Activated T-helper 1 cell treated with anti-CD3 and anti-CD28 coated beads, Interleukin-12 subunit alpha, Interleukin-12 subunit beta, Interleukin-2, Interleukin-4 antibody, amounts not matched to agents 30 ng/mL and 10 ng/mL and 1 ng/mL, durations not matched to agents 14 hours and 24 hours and 36 hours (primary cell): ENCODE measurements at regions not wholly inside any gene's neighbourhood (a gene's known extent, or its start where the extent isn't known, plus 50 kb on each side); places are given as distances from the start of the nearest gene placed in this dataset.

Experiments
- DNase-seq: peaks from one replicate; pipeline ENCODE4 v3.0.0; 2021; ENCODE audit warnings: low spot score
- H3K27ac Mint-ChIP-seq: one replicate; pipeline ENCODE4 v1.8.0; 2021; ENCODE audit warnings: mild to moderate bottlenecking, mixed read lengths
- H3K27me3 Mint-ChIP-seq: one replicate; pipeline ENCODE4 v1.8.0; 2022; ENCODE audit warnings: mild to moderate bottlenecking, moderate library complexity, mixed read lengths; ENCODE audit not compliant: insufficient read depth
- H3K36me3 Mint-ChIP-seq: one replicate; pipeline ENCODE4 v1.8.0; 2021; ENCODE audit warnings: low read depth, mixed read lengths
- H3K4me1 Mint-ChIP-seq: one replicate; pipeline ENCODE4 v1.8.0; 2021; ENCODE audit warnings: low read depth, mixed read lengths
- H3K4me3 Mint-ChIP-seq: one replicate; pipeline ENCODE4 v1.8.0; 2021; ENCODE audit warnings: mild to moderate bottlenecking, moderate library complexity, mixed read lengths
- H3K9me3 Mint-ChIP-seq: one replicate; pipeline ENCODE4 v1.8.0; 2021; ENCODE audit warnings: mixed read lengths
- intact Hi-C: fragments of 100-400 bp; cut with micrococcal nuclease; formaldehyde crosslinking; loops from one replicate; pipeline ENCODE4 v1.15.1; 2024

DNA sequence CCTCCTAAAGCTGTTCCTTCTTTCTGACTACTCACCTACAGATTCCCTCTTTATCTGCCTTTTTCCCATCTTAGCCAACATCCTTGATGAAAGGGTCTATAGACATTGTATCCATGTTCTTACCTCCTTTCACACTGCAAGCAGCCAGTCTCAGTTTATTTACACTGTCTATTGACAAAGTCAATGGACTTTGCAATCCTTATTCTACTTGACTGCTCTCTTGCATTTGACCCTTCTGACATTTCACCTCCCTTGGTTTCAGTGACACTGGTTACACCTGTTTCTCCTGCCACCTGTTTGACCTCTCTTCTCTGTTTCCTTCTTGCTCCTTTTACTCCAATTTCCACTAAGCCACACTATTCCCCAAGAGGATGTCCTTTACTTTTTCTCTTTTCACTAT, 224.0 kb upstream of the SNX7 start:
- Mint-ChIP-seq H3K4me3 (no peak overlapping the region), H3K36me3 (no peaks in the 10 kb centered on the region), H3K9me3 (no peaks in the 10 kb centered on the region), H3K4me1 (no peaks in the 10 kb centered on the region), H3K27ac (no peak overlapping the region), H3K27me3 (peaks cover 14% of the 10 kb centered on the region)
- intact Hi-C loops: no loop called here
- no peak for DNase-seq

DNA sequence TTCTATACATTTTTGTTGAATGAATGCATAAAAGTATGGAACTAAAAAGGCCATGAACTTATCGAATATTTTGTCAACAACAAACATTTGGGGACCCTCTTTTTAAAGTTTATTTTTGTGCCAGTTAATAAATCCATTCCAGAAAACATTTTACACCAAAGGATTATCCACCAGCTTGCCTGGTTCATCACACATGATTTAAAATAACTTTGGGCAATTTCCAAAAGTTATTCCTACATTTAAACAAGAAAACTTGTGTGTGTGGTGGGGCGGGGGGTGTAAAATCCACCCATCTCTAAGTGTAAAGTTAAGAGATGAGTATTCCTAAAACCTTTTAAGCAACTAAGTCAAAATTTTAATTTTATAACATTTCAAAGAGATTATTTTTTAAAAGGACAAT, 224.5 kb upstream of the SNX7 start:
- H3K27me3 Mint-ChIP-seq: peaks cover 14% of the 10 kb centered on the region
- H3K4me1 Mint-ChIP-seq: no peaks in the 10 kb centered on the region
- DNase-seq: no peak
- no peak overlapping the region for H3K4me3 Mint-ChIP-seq
- H3K27ac Mint-ChIP-seq: no peak overlapping the region
- H3K36me3 Mint-ChIP-seq: no peaks in the 10 kb centered on the region
- intact Hi-C loops: no loop called here
- no peaks in the 10 kb centered on the region for H3K9me3 Mint-ChIP-seq

DNA sequence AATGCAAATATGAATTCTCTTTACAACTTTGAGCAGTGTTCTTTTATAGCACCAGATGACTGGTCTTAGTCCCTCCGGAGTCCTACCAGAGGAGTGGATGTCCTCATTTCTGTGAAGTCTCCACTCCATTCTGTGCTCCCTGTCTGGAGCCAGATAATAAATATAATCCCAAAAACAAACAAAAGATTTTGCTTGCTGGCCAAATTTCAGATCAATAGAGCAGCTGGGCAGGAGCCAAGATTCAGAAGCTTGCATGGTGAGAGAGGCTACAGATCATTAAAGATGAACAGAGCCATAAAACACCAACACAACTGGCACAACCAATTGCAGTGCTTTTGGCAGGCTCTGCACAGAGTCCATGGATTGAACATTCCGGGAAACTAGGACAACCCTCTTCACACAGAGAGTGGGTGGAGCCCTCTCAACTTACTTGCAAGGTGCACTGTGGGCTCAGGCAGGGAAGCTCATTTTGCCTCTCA, 231.5 kb upstream of the SNX7 start:
- H3K27ac Mint-ChIP-seq: no peak overlapping the region
- no peaks in the 10 kb centered on the region for H3K9me3 Mint-ChIP-seq
- no peaks in the 10 kb centered on the region for H3K36me3 Mint-ChIP-seq
- H3K4me1 Mint-ChIP-seq: no peaks in the 10 kb centered on the region
- intact Hi-C loops: no loop called here
- H3K27me3 Mint-ChIP-seq: peaks cover 4% of the 10 kb centered on the region
- H3K4me3 Mint-ChIP-seq: no peak overlapping the region
- no peak for DNase-seq

DNA sequence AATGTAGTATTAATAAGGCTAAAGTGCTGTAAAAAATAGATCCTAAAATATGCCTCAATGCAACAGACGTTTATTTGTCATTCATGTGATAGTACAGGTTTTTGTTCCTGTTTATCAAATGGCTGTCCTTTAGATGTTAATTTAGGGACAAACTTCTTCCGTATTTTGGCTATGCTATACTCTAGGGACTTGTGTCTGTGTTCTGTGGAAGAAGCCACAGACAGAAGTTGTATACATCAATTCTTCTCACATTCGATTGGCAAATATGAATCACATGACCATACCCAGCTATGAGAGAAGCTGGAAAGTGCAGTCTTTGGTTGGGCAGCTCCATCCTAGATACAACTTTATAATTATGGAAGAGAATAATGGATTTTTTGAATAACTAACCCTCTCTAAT, 232.7 kb upstream of the SNX7 start:
- Mint-ChIP-seq H3K9me3 (no peaks in the 10 kb centered on the region), H3K27ac (no peak overlapping the region), H3K4me3 (no peak overlapping the region), H3K36me3 (no peaks in the 10 kb centered on the region), H3K4me1 (no peaks in the 10 kb centered on the region), H3K27me3 (peaks cover 4% of the 10 kb centered on the region)
- no peak for DNase-seq
- intact Hi-C loops: no loop called here

DNA sequence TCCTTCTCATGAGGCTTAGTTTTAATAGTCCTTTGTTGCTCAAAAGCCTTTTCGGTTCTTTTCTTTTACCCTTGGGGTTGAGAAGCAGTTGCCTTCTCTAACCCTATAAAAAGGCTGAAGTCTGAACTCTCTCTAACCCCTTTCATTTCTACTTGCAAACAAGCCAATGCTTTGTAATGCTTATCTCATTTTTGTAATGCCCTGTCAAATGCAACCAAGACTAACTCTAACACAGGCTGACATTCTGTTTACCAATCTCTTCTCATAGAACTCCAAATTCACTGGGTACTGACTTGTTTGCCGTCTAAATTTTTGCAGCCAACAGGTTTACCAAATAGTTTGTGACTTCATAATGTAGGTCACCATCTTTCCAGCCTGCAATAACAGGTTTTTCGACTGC, 233.9 kb upstream of the SNX7 start:
- no peak overlapping the region for H3K4me3 Mint-ChIP-seq
- H3K9me3 Mint-ChIP-seq: no peaks in the 10 kb centered on the region
- H3K36me3 Mint-ChIP-seq: no peaks in the 10 kb centered on the region
- DNase-seq: no peak
- H3K27me3 Mint-ChIP-seq: peaks cover 1% of the 10 kb centered on the region
- intact Hi-C loops: no loop called here
- H3K27ac Mint-ChIP-seq: no peak overlapping the region
- H3K4me1 Mint-ChIP-seq: no peaks in the 10 kb centered on the region

DNA sequence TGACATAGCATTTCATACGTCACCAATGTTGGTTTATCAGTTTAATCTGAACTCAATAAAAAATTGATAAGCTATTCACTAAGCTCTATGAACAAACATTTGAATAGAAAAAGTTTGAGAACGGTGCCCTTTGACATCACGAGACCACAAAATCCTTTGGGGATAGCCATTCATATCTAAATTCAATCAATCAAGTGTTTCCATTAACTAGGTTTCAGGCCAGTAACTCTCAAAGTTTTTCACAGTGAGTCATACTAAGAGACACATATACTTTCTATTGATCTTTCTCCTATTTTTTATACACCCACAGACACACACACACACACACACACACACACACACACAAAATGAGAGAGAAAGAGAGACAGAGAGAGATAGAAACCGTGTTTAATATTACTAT, 235.4 kb upstream of the SNX7 start:
- intact Hi-C loops: no loop called here
- H3K27me3 Mint-ChIP-seq: no peaks in the 10 kb centered on the region
- no peak for DNase-seq
- H3K36me3 Mint-ChIP-seq: no peaks in the 10 kb centered on the region
- H3K27ac Mint-ChIP-seq: no peak overlapping the region
- H3K4me1 Mint-ChIP-seq: no peaks in the 10 kb centered on the region
- no peaks in the 10 kb centered on the region for H3K9me3 Mint-ChIP-seq
- no peak overlapping the region for H3K4me3 Mint-ChIP-seq

DNA sequence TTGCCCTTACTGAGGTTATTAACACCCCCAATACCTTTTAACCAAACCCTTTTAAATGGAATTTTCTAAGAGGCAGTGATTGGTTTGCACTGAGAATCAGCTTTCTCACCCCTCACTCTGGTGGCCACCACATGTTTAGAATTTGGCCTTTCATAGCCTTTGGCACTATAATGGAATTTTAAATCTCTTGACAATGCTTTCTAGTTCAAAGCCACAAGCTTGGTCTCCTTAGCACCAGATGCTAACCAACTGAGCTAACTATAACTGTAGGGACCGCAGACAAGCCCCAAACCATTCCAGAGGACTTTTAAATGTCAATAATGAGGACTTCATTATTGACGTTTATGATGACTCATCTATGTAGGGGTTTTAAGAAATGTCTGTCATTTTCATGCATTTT, 238.7 kb upstream of the SNX7 start:
- no peak for DNase-seq
- H3K9me3 Mint-ChIP-seq: no peaks in the 10 kb centered on the region

DNA sequence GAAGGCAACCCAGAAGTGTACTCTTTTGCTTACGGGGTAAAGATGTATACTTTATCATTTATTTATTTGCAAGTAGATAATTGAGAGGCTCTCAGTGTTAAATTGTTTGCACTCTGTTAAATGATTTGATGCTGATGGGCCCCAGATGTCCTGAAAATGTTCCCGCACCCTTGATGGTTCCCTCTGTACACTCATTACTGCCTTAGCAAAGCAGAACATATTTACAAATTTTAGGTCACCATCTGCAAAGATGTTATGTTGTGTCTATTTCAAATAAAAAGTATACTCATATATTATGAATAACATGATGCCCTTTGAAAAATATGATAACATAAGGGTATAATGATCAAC, 240.5 kb upstream of the SNX7 start:
- intact Hi-C loops: no loop called here
- H3K36me3 Mint-ChIP-seq: no peaks in the 10 kb centered on the region
- no peaks in the 10 kb centered on the region for H3K27me3 Mint-ChIP-seq
- no peak for DNase-seq
- H3K9me3 Mint-ChIP-seq: no peaks in the 10 kb centered on the region
- no peak overlapping the region for H3K27ac Mint-ChIP-seq
- H3K4me1 Mint-ChIP-seq: no peaks in the 10 kb centered on the region
- no peak overlapping the region for H3K4me3 Mint-ChIP-seq

More for the DNA sequence above, 238.7 kb upstream of the SNX7 start:
- Mint-ChIP-seq H3K36me3 (no peaks in the 10 kb centered on the region), H3K27me3 (no peaks in the 10 kb centered on the region), H3K4me1 (no peaks in the 10 kb centered on the region), H3K27ac (no peak overlapping the region), H3K4me3 (no peak overlapping the region)
- intact Hi-C loops: no loop called here

DNA sequence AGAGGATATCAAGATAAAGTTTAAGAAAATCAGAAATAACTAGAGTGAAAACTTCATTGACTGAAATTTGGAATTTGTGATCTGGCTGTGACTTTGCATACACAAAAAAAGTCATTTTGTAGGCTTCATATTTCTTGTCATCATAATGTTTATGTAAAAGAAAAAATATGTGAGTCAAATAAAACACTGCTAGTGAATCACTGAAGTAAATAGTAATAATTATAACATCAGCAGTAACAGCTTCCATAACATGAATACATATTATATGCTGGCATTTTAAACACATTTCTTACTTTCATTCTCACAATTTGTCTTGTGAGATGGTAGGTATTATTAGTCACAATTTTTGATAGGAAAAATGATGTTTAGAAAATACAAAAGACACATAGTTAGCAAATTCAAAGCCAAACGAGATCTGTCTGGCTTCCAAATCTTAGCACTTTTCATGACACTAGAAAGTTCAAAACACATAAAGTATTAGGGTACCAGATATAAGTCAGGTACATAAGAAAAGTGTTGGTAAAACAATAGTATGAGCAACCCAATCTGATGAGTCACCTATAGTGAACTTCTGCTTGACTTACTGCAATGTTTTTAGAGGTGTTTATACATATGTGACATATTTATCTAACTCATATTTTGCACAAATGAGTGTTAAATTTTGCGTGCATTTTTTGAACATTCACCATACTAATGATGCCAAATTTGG, 241.0 kb upstream of the SNX7 start:
- peaks cover 2% of the 10 kb centered on the region for H3K27me3 Mint-ChIP-seq
- no peak overlapping the region for H3K27ac Mint-ChIP-seq
- intact Hi-C loops: no loop called here
- H3K9me3 Mint-ChIP-seq: peaks cover 2% of the 10 kb centered on the region
- DNase-seq: no peak
- no peaks in the 10 kb centered on the region for H3K36me3 Mint-ChIP-seq
- H3K4me3 Mint-ChIP-seq: no peak overlapping the region
- no peaks in the 10 kb centered on the region for H3K4me1 Mint-ChIP-seq

DNA sequence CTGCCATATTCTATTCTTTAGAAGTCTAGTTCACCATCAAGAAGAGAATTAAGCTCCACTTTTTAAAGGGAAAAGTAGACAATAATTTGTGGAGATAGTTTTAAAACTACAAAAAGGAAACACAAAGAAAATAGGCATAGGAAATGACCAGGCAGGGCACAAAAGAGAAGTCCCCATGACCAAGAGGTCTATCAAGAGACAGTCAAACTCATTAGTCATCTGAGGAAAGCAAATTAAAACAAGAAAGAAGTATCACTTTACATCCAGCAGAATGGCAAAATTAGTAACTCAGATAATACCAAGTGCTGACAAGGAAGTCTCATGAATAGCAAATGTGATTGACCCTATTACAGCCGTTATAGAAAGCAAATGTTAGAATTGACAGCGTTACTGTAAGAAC, 243.7 kb upstream of the SNX7 start:
- H3K9me3 Mint-ChIP-seq: peaks cover 7% of the 10 kb centered on the region
- DNase-seq: no peak
- intact Hi-C loops: no loop called here
- H3K27me3 Mint-ChIP-seq: peaks cover 5% of the 10 kb centered on the region
- no peaks in the 10 kb centered on the region for H3K36me3 Mint-ChIP-seq
- H3K27ac Mint-ChIP-seq: no peak overlapping the region
- H3K4me3 Mint-ChIP-seq: no peak overlapping the region
- no peaks in the 10 kb centered on the region for H3K4me1 Mint-ChIP-seq

DNA sequence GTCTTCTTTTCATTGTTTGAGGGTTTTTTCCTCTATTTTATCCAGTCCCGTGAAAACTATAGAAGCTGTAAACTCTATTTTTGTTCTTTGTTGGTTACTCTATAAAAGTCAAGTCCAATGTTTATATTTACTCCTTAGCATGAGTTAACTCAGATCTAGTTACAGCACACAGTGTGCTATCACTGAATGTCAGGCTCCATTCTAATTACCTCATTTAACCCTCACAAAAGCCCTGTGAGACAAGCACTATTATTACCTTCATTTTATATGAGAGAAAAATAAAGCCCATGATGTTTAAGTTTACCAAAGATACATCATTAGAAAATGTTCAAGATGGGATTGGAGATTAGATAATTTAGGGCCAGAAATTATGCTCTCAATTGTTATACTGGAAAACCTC, 251.4 kb upstream of the SNX7 start:
- intact Hi-C loops: no loop called here
- Mint-ChIP-seq H3K27me3 (peaks cover 2% of the 10 kb centered on the region), H3K27ac (no peak overlapping the region), H3K4me1 (peaks cover 19% of the 10 kb centered on the region), H3K4me3 (no peak overlapping the region), H3K9me3 (peaks cover 5% of the 10 kb centered on the region), H3K36me3 (no peaks in the 10 kb centered on the region)
- no peak for DNase-seq

DNA sequence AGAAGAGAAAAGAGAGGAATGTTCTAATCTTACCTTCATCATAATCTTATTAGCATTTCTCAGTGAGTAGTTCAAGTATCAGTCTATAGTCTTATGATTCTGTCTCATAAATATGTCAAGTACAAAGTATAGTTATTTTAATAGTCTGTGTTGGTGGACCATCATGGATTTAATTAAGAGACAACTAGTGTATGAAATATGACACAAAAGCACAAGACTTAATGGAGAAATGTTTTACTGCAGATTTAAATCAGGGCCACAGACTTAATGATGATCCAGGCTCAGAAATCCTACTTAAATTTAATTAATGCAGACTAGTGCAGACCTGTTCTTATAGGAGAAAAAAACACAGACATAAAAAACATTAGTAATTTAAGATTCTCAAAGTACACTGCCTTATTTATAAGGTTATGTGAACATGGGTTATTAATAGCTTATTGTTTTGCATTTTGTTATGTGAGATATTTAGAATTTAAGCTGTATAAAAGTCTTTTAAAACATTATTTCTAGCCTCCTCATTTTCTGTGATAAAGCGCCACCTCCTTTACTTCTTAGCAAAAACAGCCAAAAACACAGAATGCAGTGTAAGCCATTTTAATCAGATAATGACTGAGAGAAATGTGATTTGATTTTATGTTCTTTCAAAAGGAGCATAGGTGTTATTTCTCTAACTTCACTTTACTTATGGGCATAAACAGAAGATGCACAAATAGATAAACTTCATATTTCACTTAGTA, 255.0 kb upstream of the SNX7 start:
- H3K36me3 Mint-ChIP-seq: no peaks in the 10 kb centered on the region
- DNase-seq: no peak
- intact Hi-C loops: no loop called here
- no peaks in the 10 kb centered on the region for H3K9me3 Mint-ChIP-seq
- no peak overlapping the region for H3K27ac Mint-ChIP-seq
- peaks cover 2% of the 10 kb centered on the region for H3K27me3 Mint-ChIP-seq
- H3K4me1 Mint-ChIP-seq: peaks cover 52% of the 10 kb centered on the region
- H3K4me3 Mint-ChIP-seq: no peak overlapping the region

DNA sequence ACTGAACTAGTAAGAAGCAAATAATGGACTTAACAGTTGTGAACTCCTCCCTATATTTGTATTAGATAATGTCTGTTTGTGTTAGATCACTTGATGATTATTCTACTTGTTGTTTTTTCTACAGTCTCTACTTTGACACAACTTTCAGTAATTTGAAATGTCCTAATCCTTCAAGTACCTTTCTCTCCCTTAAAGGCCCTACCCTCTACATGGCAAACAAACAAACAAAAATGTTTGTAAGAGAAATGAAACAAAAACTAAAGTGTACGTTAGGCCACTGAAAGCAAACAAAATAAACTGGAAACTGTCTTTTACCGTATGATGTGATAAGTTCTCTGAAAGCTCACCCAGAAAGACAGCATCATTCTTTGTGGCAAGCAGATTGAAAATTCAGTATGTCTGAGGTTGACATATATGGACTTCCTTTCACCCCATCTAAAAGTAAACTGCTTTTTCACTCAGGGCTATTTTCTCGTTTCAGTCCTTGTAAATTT, 255.9 kb upstream of the SNX7 start:
- Mint-ChIP-seq H3K4me1 (peaks cover 52% of the 10 kb centered on the region), H3K9me3 (no peaks in the 10 kb centered on the region), H3K27me3 (peaks cover 2% of the 10 kb centered on the region), H3K27ac (peak overlapping the region; percentile 87), H3K36me3 (no peaks in the 10 kb centered on the region), H3K4me3 (peak overlapping the region; percentile 75)
- intact Hi-C loops: loop anchor here (2.0 kb wide), 1 partner anchor 17 kb away; no protein-coding TSS in a partner anchor
- DNase-seq: no peak
